ENCODE measurements at regions not wholly inside any gene's neighbourhood (a gene's known extent, or its start where the extent isn't known, plus 50 kb on each side); places are given as distances from the start of the nearest gene placed in this dataset.

DNA sequence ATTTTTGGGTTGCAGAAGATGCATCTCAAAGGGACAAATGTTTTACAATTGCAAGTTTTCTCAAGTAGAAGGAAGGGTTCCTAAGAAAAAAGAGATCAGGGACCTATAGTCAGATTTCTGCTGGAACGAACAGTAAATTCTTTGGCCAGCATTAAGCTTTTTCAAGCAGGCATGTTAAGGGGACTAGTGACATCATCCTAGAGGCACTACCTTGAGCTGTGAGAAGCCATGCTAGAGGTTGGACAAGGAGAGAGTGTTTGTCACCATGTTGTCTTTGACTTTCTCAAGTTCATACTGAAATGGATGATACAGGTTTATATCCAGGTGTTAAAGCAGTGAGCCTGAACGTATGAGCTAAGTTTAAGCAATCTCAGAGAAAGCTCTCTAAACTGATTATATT, 85.2 kb upstream of the WDR72 start:
- Histone ChIP-seq H3K4me2 (ENCODE audit: insufficient read depth, low read length) (no peak overlapping the region), H3K9me1 (replicated peaks; ENCODE audit: control insufficient read depth, extremely low read depth, insufficient read depth, low read length) (no peaks in the 10 kb centered on the region), H3K79me2 (ENCODE audit: control insufficient read depth, insufficient read depth, low read length) (no peaks in the 10 kb centered on the region), H3K4me3 (replicated peaks in 1 of 3; ENCODE audit: insufficient read depth in 1 of 3, low read depth in 1 of 3, low read length in 3 of 3) (no peak overlapping the region), H3K27me3 (ENCODE audit: control insufficient read depth in 2 of 2, insufficient read depth in 2 of 2, low read length in 2 of 2) (no peaks in the 10 kb centered on the region), H3K9ac (replicated peaks; ENCODE audit: extremely low read depth, insufficient read depth, low read length) (no peak overlapping the region), H3K4me1 (ENCODE audit: control insufficient read depth, extremely low read depth, insufficient read depth, low read length) (no peaks in the 10 kb centered on the region), H3K9me3 (replicated peaks; ENCODE audit: control insufficient read depth, insufficient read depth, low read length) (no peaks in the 10 kb centered on the region), H3K36me3 (ENCODE audit: control insufficient read depth in 2 of 2, extremely low read depth in 1 of 2, insufficient read depth in 2 of 2, low read length in 2 of 2) (no peaks in the 10 kb centered on the region), H4K20me1 (replicated peaks; ENCODE audit: control insufficient read depth, extremely low read depth, insufficient read depth, low read length) (no peaks in the 10 kb centered on the region), H2AFZ (ENCODE audit: low read depth, low read length) (no peak overlapping the region), H3K27ac (ENCODE audit: insufficient read depth, low read depth, low read length) (no peak overlapping the region)
- intact Hi-C loops (cut with micrococcal nuclease) (no loop called here), dilution Hi-C loops (cut with MboI; ENCODE audit: extremely low pct_ligation_motif_present, low sequenced_read_pairs) (no loop called here)
- POLR2A ChIA-PET = no interaction called here
- DNase-seq (ENCODE audit: low read depth, low spot score) (no peak), FAIRE-seq (no peak)
- BruUV-seq (replicated peaks) = no TSS peak
- TF ChIP-seq EZH2 (IDR thresholded peaks at IDR 0.05; ENCODE audit: borderline replicate concordance, low read depth, low read length, severe bottlenecking) = no peak
- TF ChIP-seq POLR2A (IDR thresholded peaks at IDR 0.05; ENCODE audit: low read depth, low read length) = no peak
- no peak for TF ChIP-seq FOS (IDR thresholded peaks at IDR 0.05; ENCODE audit: borderline replicate concordance, insufficient read depth, low read length)
- TF ChIP-seq GATA2 (IDR thresholded peaks at IDR 0.05; ENCODE audit: insufficient read depth, insufficient read length, low read depth, low read length) = no peak
- TF ChIP-seq MYC (IDR thresholded peaks at IDR 0.05; ENCODE audit: low read depth, low read length) = no peak
- TF ChIP-seq, protein P1, sequence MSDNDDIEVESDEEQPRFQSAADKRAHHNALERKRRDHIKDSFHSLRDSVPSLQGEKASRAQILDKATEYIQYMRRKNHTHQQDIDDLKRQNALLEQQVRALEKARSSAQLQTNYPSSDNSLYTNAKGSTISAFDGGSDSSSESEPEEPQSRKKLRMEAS (IDR thresholded peaks at IDR 0.05; ENCODE audit: insufficient read depth, insufficient read length) = no peak
- TF ChIP-seq JUN (IDR thresholded peaks at IDR 0.05; ENCODE audit: borderline replicate concordance, insufficient read depth, insufficient read length, low read depth) = no peak
- no peak for TF ChIP-seq POLR2AphosphoS5 (IDR thresholded peaks at IDR 0.05; ENCODE audit: insufficient read depth, low read depth, low read length)
- TF ChIP-seq, protein P2, sequence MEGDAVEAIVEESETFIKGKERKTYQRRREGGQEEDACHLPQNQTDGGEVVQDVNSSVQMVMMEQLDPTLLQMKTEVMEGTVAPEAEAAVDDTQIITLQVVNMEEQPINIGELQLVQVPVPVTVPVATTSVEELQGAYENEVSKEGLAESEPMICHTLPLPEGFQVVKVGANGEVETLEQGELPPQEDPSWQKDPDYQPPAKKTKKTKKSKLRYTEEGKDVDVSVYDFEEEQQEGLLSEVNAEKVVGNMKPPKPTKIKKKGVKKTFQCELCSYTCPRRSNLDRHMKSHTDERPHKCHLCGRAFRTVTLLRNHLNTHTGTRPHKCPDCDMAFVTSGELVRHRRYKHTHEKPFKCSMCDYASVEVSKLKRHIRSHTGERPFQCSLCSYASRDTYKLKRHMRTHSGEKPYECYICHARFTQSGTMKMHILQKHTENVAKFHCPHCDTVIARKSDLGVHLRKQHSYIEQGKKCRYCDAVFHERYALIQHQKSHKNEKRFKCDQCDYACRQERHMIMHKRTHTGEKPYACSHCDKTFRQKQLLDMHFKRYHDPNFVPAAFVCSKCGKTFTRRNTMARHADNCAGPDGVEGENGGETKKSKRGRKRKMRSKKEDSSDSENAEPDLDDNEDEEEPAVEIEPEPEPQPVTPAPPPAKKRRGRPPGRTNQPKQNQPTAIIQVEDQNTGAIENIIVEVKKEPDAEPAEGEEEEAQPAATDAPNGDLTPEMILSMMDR (IDR thresholded peaks at IDR 0.05; ENCODE audit: extremely low read depth in 1 of 2, insufficient read depth in 1 of 2, low read depth in 1 of 2, low read length in 2 of 2) = no peak
- CTCF ChIA-PET = no interaction called here
